Astrocyte of the spinal cord (primary cell): ENCODE measurements at regions not wholly inside any gene's neighbourhood (a gene's known extent, or its start where the extent isn't known, plus 50 kb on each side); places are given as distances from the start of the nearest gene placed in this dataset.

Experiments used
- DNase-seq: peaks from one replicate; pipeline ENCODE4 v3.0.0; 2011; ENCODE audit warnings: low read depth, low spot score
- H3K4me3 ChIP-seq: 2 replicates; pipeline ENCODE4 v1.5.1; 2011; ENCODE audit warnings: low read depth, mild to moderate bottlenecking, low read length, moderate library complexity
- in situ Hi-C: cut with HindIII; loops from 2 replicates; pipeline ENCODE4 v1.10.0; 2017; ENCODE audit warnings: low sequenced_read_pairs
- TF ChIP-seq, protein P1 (sequence below): IDR thresholded peaks from 2 replicates; pipeline ENCODE4 v1.5.1; 2012; ENCODE audit warnings: low read depth, mild to moderate bottlenecking, low read length, inconsistent platforms

DNA sequence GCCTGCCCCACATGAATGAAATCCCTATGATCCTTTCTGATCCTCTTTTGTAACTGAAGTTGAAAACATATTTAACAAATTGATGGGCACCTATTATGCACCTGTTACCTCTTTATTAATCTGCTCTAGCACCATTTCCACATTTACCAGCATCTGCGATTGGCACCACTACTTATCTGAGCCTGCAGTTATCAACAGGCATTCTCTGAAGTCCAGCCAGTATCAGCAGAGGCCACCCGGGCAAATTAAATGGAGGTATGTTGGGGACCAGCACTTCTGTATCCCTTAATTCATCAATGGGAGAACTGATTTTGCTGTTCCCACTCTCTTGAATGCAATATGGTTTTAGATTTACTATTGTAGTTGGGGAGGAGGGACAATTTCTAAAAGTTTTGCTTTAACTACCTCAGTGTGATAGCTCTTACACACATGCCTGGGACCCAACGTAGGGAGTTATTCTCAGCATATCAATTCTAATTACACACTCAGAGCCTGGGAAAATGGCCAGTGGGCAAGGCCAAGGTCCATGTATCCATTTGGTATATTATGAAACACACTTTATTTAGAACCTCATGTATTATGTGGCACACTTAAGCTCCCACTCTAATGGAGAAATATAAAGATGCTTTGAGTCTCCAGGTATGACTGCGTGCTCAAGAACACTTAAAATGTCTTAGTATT, 1927.1 kb upstream of the PCDH7 start:
- TF ChIP-seq, protein P1, sequence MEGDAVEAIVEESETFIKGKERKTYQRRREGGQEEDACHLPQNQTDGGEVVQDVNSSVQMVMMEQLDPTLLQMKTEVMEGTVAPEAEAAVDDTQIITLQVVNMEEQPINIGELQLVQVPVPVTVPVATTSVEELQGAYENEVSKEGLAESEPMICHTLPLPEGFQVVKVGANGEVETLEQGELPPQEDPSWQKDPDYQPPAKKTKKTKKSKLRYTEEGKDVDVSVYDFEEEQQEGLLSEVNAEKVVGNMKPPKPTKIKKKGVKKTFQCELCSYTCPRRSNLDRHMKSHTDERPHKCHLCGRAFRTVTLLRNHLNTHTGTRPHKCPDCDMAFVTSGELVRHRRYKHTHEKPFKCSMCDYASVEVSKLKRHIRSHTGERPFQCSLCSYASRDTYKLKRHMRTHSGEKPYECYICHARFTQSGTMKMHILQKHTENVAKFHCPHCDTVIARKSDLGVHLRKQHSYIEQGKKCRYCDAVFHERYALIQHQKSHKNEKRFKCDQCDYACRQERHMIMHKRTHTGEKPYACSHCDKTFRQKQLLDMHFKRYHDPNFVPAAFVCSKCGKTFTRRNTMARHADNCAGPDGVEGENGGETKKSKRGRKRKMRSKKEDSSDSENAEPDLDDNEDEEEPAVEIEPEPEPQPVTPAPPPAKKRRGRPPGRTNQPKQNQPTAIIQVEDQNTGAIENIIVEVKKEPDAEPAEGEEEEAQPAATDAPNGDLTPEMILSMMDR: no peak
- H3K4me3 ChIP-seq: no peak overlapping the region
- DNase-seq: no peak
- in situ Hi-C loops: no loop called here

- in situ Hi-C loops: no loop called here
- no peak overlapping the region for H3K4me3 ChIP-seq
- TF ChIP-seq, protein P1: no peak
- DNase-seq: no peak
These were observed 1920.5 kb upstream of the PCDH7 start for GRCh38 chr4:28799696-28800095.

GRCh38 chr4:28811025-28811424, 1909.1 kb upstream of the PCDH7 start:
- in situ Hi-C loops: no loop called here
- no peak for DNase-seq
- TF ChIP-seq, protein P1: no peak
- H3K4me3 ChIP-seq: no peak overlapping the region

DNA sequence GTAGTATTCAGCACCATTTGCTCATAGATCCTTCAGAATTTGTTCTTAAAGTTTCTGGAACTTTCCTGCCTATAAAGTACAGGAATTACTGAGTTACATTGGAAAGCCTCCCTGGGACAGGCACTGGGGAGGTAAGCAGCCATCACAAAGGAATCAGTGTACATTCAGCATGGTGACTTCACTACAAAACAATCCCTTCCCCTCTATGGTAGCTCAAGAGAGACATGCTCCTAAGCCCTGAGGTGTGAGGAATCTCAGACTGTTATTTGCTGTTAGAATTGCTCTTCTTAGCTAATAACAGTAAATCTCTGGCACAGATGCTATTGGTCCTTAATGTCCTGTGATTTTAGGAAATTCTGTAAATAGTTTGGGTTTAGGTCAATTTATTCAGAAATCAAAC, 1898.0 kb upstream of the PCDH7 start:
- TF ChIP-seq, protein P1: no peak
- in situ Hi-C loops: no loop called here
- H3K4me3 ChIP-seq: no peak overlapping the region
- DNase-seq: no peak

GRCh38 chr4:28827866-28828265, 1892.3 kb upstream of the PCDH7 start:
- no peak for DNase-seq
- no peak overlapping the region for H3K4me3 ChIP-seq
- in situ Hi-C loops: no loop called here
- TF ChIP-seq, protein P1: no peak

- in situ Hi-C loops: no loop called here
- TF ChIP-seq, protein P1: no peak
- no peak for DNase-seq
- H3K4me3 ChIP-seq: no peak overlapping the region
These were observed 1888.3 kb upstream of the PCDH7 start for GRCh38 chr4:28831867-28832266.

DNA sequence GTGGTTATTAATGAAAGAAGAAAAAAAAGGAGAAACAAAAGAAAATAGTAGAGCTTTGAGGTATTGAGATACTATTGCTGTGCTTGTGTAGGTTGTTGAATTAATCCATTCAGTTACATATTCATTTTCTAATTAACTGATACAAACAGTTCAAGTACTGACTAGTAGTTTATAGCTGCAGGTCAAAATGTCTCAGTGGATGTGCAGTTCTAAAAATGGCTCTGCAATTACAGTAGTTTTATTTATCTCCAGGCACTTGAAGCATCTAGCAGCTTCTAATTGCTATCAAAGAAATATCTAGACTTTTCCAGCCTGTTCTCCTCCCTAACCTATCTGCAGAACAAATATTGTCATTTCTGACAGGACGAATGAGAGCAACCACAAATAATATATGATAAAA, 1887.7 kb upstream of the PCDH7 start:
- in situ Hi-C loops: no loop called here
- DNase-seq: no peak
- TF ChIP-seq, protein P1: no peak
- no peak overlapping the region for H3K4me3 ChIP-seq
